GM12878 (cell line): ENCODE measurements at regions not wholly inside any gene's neighbourhood (a gene's known extent, or its start where the extent isn't known, plus 50 kb on each side); places are given as distances from the start of the nearest gene placed in this dataset.
A peak's percentile ranks its signal among the peaks of the same experiment; 100 is the strongest.

Experiments used
- ATAC-seq: fragments of 200-7000 bp; cut with Tn5 transposase; 3 replicates; pipeline ENCODE4 v1.9.1; 2020; ENCODE audit warnings: mild to moderate bottlenecking, moderate library complexity
- BruUV-seq: library from RNA; stranded (reverse); fragments of 400-500 nt; replicated peaks from 2 replicates; lab custom pipeline; 2021; lab: Mats Ljungman, UMichigan
- CTCF ChIA-PET: fragments of 300-600 bp; sonication (Branson Sonifier 250); formaldehyde crosslinking; extraction: SDS; loops from one replicate; lab custom pipeline; 2021; ENCODE audit warnings: inconsistent platforms; lab: Yijun Ruan, JAX
- POLR2A ChIA-PET: fragments of 350-600 bp; formaldehyde crosslinking; extraction: SDS; loops from one replicate; lab custom pipeline; 2021; ENCODE audit warnings: inconsistent platforms; lab: Charles Lee
- RAD21 ChIA-PET: fragments of 300-600 bp; sonication (Branson Sonifier 250); formaldehyde crosslinking; loops from one replicate; lab custom pipeline; 2023; ENCODE audit warnings: antibody characterized with exemption; ENCODE audit not compliant: unreplicated experiment; lab: Charles Lee
- SMC1A ChIA-PET: fragments of 300-600 bp; sonication (Branson Sonifier 250); formaldehyde crosslinking; loops from one replicate; lab custom pipeline; 2023; ENCODE audit not compliant: unreplicated experiment, uncharacterized antibody; lab: Charles Lee
- DNase-seq: peaks from one replicate; pipeline ENCODE4 v3.0.0-alpha.2; 2011; ENCODE audit warnings: low read depth, low spot score
- FAIRE-seq: peaks from 3 replicates; lab custom pipeline; 2011; peaks lifted over from hg19 to GRCh38; lab: Jason Lieb, UNC
- H2AFZ ChIP-seq: 2 replicates; pipeline ENCODE4 v1.6.0; 2011; ENCODE audit warnings: low read depth, low read length, control low read depth; ENCODE audit not compliant: control insufficient read depth
- H3K27ac ChIP-seq: 2 replicates; pipeline ENCODE4 v1.5.1; 2011; ENCODE audit warnings: control low read depth; ENCODE audit not compliant: control insufficient read depth, insufficient read depth
- H3K27me3 ChIP-seq, 2 experiments: replicated peaks in 1 of 2; 2 replicates each; pipeline versions ENCODE4 v1.6.0 to v1.6.1; 2011; ENCODE audit warnings: low read length in 1 of 2; ENCODE audit not compliant: control insufficient read depth in 2 of 2, insufficient read depth in 2 of 2
- H3K36me3 ChIP-seq, 2 experiments: 2 replicates each; pipeline ENCODE4 v1.5.1; 2011; ENCODE audit warnings: low read length in 1 of 2; ENCODE audit not compliant: control insufficient read depth in 2 of 2, insufficient read depth in 2 of 2
- H3K4me1 ChIP-seq: 2 replicates; pipeline ENCODE4 v1.6.1; 2011; ENCODE audit warnings: mild to moderate bottlenecking, low read length, moderate library complexity, mixed read lengths; ENCODE audit not compliant: control insufficient read depth, insufficient read depth
- H3K4me2 ChIP-seq: 2 replicates; pipeline ENCODE4 v1.6.0; 2011; ENCODE audit warnings: control low read depth; ENCODE audit not compliant: control insufficient read depth, insufficient read depth
- H3K4me3 ChIP-seq: fragments of 200-600 bp; sonication (generic); 2 replicates; pipeline ENCODE4 v1.5.1; 2016
- H3K79me2 ChIP-seq: 2 replicates; pipeline ENCODE4 v1.6.0; 2011; ENCODE audit warnings: low read length; ENCODE audit not compliant: control insufficient read depth, insufficient read depth
- H3K9ac ChIP-seq: 2 replicates; pipeline ENCODE4 v1.8.0; 2011; ENCODE audit warnings: low read length, control low read depth, mixed read lengths; ENCODE audit not compliant: control insufficient read depth, insufficient read depth
- H3K9me3 ChIP-seq: replicated peaks from 3 replicates; pipeline ENCODE4 v1.5.1; 2011; ENCODE audit warnings: mild to moderate bottlenecking, low read length; ENCODE audit not compliant: control insufficient read depth, insufficient read depth
- H4K20me1 ChIP-seq: 2 replicates; pipeline ENCODE4 v1.6.0; 2011; ENCODE audit not compliant: control insufficient read depth, insufficient read depth
- BCLAF1 ChIP-seq: fragments of 450-650 bp; IDR thresholded peaks from 2 replicates; pipeline ENCODE4 v1.6.1; 2017; ENCODE audit warnings: antibody characterized with exemption, mild to moderate bottlenecking, moderate library complexity
- BHLHE40 ChIP-seq, 2 experiments: fragments of 450-650 bp in 1 of 2; IDR thresholded peaks; 2 replicates each; pipeline ENCODE4 v1.6.1; 2011 to 2017; ENCODE audit warnings: low read depth in 2 of 2, borderline replicate concordance in 1 of 2, improper control_type of control experiment in 1 of 2, low read length in 1 of 2, mild to moderate bottlenecking in 1 of 2
- GABPA ChIP-seq: IDR thresholded peaks from 2 replicates; pipeline ENCODE4 v1.6.1; 2014; ENCODE audit warnings: antibody characterized with exemption, low read depth, mild to moderate bottlenecking, inconsistent platforms
- PAX8 ChIP-seq: fragments of 450-650 bp; IDR thresholded peaks from 2 replicates; pipeline ENCODE4 v1.6.1; 2017; ENCODE audit warnings: mild to moderate bottlenecking, moderate library complexity
- PKNOX1 ChIP-seq: fragments of 450-650 bp; IDR thresholded peaks from 2 replicates; pipeline ENCODE4 v1.6.1; 2016; ENCODE audit warnings: mild to moderate bottlenecking
- RBBP5 ChIP-seq: fragments of 200-600 bp; sonication (generic); conservative IDR thresholded peaks from 2 replicates; pipeline ENCODE4 v1.6.1; 2016
- RELA ChIP-seq: fragments of 450-650 bp; IDR thresholded peaks from 2 replicates; pipeline ENCODE4 v1.8.0; 2014; ENCODE audit warnings: borderline replicate concordance; ENCODE audit not compliant: partially characterized antibody
- SIX5 ChIP-seq: IDR thresholded peaks from 2 replicates; pipeline ENCODE4 v1.6.1; 2011; ENCODE audit warnings: mild to moderate bottlenecking, low read depth, low read length, moderate library complexity; ENCODE audit not compliant: severe bottlenecking
- SKIL ChIP-seq: fragments of 450-650 bp; IDR thresholded peaks from 2 replicates; pipeline ENCODE4 v1.6.1; 2017; ENCODE audit warnings: mild to moderate bottlenecking, low read depth, inconsistent platforms; ENCODE audit not compliant: poor library complexity, severe bottlenecking
- SP1 ChIP-seq: IDR thresholded peaks from one replicate; pipeline ENCODE4 v1.6.1; 2011; ENCODE audit warnings: low read depth, low read length
- SPI1 ChIP-seq: IDR thresholded peaks from 2 replicates; pipeline ENCODE4 v1.6.1; 2011; ENCODE audit warnings: low read depth, mild to moderate bottlenecking, low read length, moderate library complexity, borderline replicate concordance; ENCODE audit not compliant: insufficient read depth
- SUPT20H ChIP-seq: IDR thresholded peaks from 2 replicates; pipeline ENCODE4 v1.6.1; 2011; ENCODE audit warnings: low read depth, mild to moderate bottlenecking, low read length, moderate library complexity, borderline replicate concordance; ENCODE audit not compliant: control insufficient read depth
- TAF1 ChIP-seq: IDR thresholded peaks from 2 replicates; pipeline ENCODE4 v1.6.1; 2011; ENCODE audit warnings: mild to moderate bottlenecking, low read depth, low read length, borderline replicate concordance
- WGBS: methylation state at CpG from one replicate; pipeline ENCODE4 v1.1.6; 2016; ENCODE audit warnings: low lambda C conversion rate; ENCODE audit not compliant: insufficient replicate concordance, insufficient coverage; ENCODE audit errors: missing lambda C conversion rate; 5-methylcytosine and 5-hydroxymethylcytosine counted together
- in situ Hi-C: fragments of 300-500 bp; cut with MboI; formaldehyde crosslinking; loops from 9 replicates; pipeline ENCODE4 v1.14.3; 2018; ENCODE audit warnings: mixed read lengths
- intact Hi-C: fragments of 100-400 bp; cut with micrococcal nuclease; formaldehyde crosslinking; loops from one replicate; pipeline ENCODE4 v1.14.2; 2022; ENCODE audit not compliant: unreplicated experiment
- TF ChIP-seq, protein P1 (sequence below): IDR thresholded peaks from 2 replicates; pipeline ENCODE4 v1.6.1; 2011; ENCODE audit warnings: mild to moderate bottlenecking, low read depth, low read length, moderate library complexity; ENCODE audit not compliant: insufficient replicate concordance

GRCh38 chrX:20431486-20431885 lies 164.8 kb upstream of the RPS6KA3 start (continued):
- TF ChIP-seq BCLAF1 (no peak), TAF1 (no peak), PAX8 (no peak), SP1 (no peak), BHLHE40 (IDR thresholded peaks at IDR 0.05; ENCODE audit: borderline replicate concordance in 1 of 2, low read depth in 2 of 2, low read length in 1 of 2) (no peak)

GRCh38 chrX:20427173-20427770 lies 160.6 kb upstream of the RPS6KA3 start:
- Histone ChIP-seq H3K27me3 (no peaks in the 10 kb centered on the region), H3K9ac (no peak overlapping the region), H4K20me1 (no peaks in the 10 kb centered on the region), H3K9me3 (no peaks in the 10 kb centered on the region), H3K36me3 (no peaks in the 10 kb centered on the region), H2AFZ (no peak overlapping the region), H3K27ac (no peak overlapping the region), H3K4me1 (no peaks in the 10 kb centered on the region), H3K4me2 (no peak overlapping the region), H3K4me3 (no peak overlapping the region), H3K79me2 (no peaks in the 10 kb centered on the region)
- POLR2A ChIA-PET, result no interaction called here
- CTCF ChIA-PET, result interaction anchor here (1.1 kb wide), 1 partner anchor 522 kb away, joined by 3 read pairs; no protein-coding TSS in a partner anchor
- in situ Hi-C loops (no loop called here), intact Hi-C loops (no loop called here)
- 38% methylated on average over 3 of the region's 3 CpGs for WGBS
- no peak for FAIRE-seq
- BruUV-seq, result no TSS peak
- RAD21 ChIA-PET, result no interaction called here
- SMC1A ChIA-PET, result interaction anchor here (5.6 kb wide), 1 partner anchor 11 kb away, joined by 22 read pairs; no protein-coding TSS in a partner anchor
- ATAC-seq, result peak; percentile 67
- DNase-seq, result no peak
- no peak for TF ChIP-seq SKIL
- peak; percentile 13; the same call in 1 of the 2 replicates for TF ChIP-seq SPI1
- no peak for TF ChIP-seq RBBP5
- no peak for TF ChIP-seq BHLHE40 (IDR thresholded peaks at IDR 0.05; ENCODE audit: borderline replicate concordance in 1 of 2, low read depth in 2 of 2, low read length in 1 of 2)
- peak; percentile 83; the same call in 1 of the 2 replicates for TF ChIP-seq PKNOX1
- no peak for TF ChIP-seq GABPA
- no peak for TF ChIP-seq SIX5
- no peak for TF ChIP-seq RELA
- TF ChIP-seq, protein P1, sequence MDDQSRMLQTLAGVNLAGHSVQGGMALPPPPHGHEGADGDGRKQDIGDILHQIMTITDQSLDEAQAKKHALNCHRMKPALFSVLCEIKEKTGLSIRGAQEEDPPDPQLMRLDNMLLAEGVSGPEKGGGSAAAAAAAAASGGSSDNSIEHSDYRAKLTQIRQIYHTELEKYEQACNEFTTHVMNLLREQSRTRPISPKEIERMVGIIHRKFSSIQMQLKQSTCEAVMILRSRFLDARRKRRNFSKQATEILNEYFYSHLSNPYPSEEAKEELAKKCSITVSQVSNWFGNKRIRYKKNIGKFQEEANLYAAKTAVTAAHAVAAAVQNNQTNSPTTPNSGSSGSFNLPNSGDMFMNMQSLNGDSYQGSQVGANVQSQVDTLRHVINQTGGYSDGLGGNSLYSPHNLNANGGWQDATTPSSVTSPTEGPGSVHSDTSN, result peak; percentile 52
- TF ChIP-seq SUPT20H, result no peak
